OCI-LY7 (cell line): ENCODE measurements at regions not wholly inside any gene's neighbourhood (a gene's known extent, or its start where the extent isn't known, plus 50 kb on each side); places are given as distances from the start of the nearest gene placed in this dataset.

ENCODE experiments used
- CTCF ChIP-seq: fragments of 200-600 bp; sonication (generic); conservative IDR thresholded peaks from 2 replicates; pipeline ENCODE4 v1.5.1; 2014; ENCODE audit warnings: mild to moderate bottlenecking, antibody characterized with exemption, low read length, moderate library complexity, mixed read lengths
- EZH2phosphoT487 ChIP-seq: fragments of 200-600 bp; sonication (generic); IDR thresholded peaks from 2 replicates; pipeline ENCODE4 v1.6.1; 2018; ENCODE audit warnings: low read depth, borderline replicate concordance, mild to moderate bottlenecking, mixed run types, antibody characterized with exemption, low read length, moderate library complexity, mixed read lengths

GRCh38 chr2:56571074-56571473 lies 387.3 kb downstream of the CCDC85A start:
- no peak for TF ChIP-seq CTCF
- TF ChIP-seq EZH2phosphoT487: no peak
